ENCODE measurements at regions not wholly inside any gene's neighbourhood (a gene's known extent, or its start where the extent isn't known, plus 50 kb on each side); places are given as distances from the start of the nearest gene placed in this dataset.

GRCh38 chr17:5899496-5900195, 170.5 kb upstream of the WSCD1 start:
- no peak overlapping the region for H3K27ac ChIP-seq

GRCh38 chr17:5901731-5902130, 168.4 kb upstream of the WSCD1 start:
- H3K9me3 ChIP-seq: no peaks in the 10 kb centered on the region
- H3K4me1 ChIP-seq: no peaks in the 10 kb centered on the region
- no peaks in the 10 kb centered on the region for H3K36me3 ChIP-seq
- H3K27me3 ChIP-seq: no peaks in the 10 kb centered on the region
- 30 to 50% methylated on average over 4 to 6 of the region's 6 CpGs for WGBS, 2 donors
- TF ChIP-seq CTCF (IDR thresholded peaks at IDR 0.05): no peak
- TF ChIP-seq POLR2A (IDR thresholded peaks at IDR 0.05): no peak
- intact Hi-C loops (cut with DNase I): no loop called here
- H3K27ac ChIP-seq: no peak overlapping the region
- H3K4me3 ChIP-seq (replicated peaks in 1 of 3): no peak overlapping the region
- no peak for DNase-seq

More at GRCh38 chr17:5899496-5900195, 170.5 kb upstream of the WSCD1 start:
- Histone ChIP-seq H3K9me3 (no peaks in the 10 kb centered on the region), H3K4me1 (no peaks in the 10 kb centered on the region), H3K27me3 (no peaks in the 10 kb centered on the region), H3K36me3 (no peaks in the 10 kb centered on the region), H3K4me3 (replicated peaks in 1 of 3) (no peak overlapping the region)
- DNase-seq: no peak
- TF ChIP-seq POLR2A (IDR thresholded peaks at IDR 0.05): no peak
- TF ChIP-seq CTCF (IDR thresholded peaks at IDR 0.05): no peak
- intact Hi-C loops (cut with DNase I): no loop called here
- WGBS, 2 donors: 86 to 89% methylated on average over 12 of the region's 12 CpGs

GRCh38 chr17:5902181-5903140, 167.7 kb upstream of the WSCD1 start:
- TF ChIP-seq CTCF (IDR thresholded peaks at IDR 0.05) (no peak), POLR2A (IDR thresholded peaks at IDR 0.05) (no peak)
- H3K9me3 ChIP-seq: no peaks in the 10 kb centered on the region
- no peaks in the 10 kb centered on the region for H3K36me3 ChIP-seq
- intact Hi-C loops (cut with DNase I): no loop called here
- no peak overlapping the region for H3K27ac ChIP-seq
- DNase-seq: no peak
- no peaks in the 10 kb centered on the region for H3K4me1 ChIP-seq
- H3K27me3 ChIP-seq: no peaks in the 10 kb centered on the region
- WGBS, 2 donors: 54 to 74% methylated on average over 11 to 17 of the region's 19 CpGs
- H3K4me3 ChIP-seq (replicated peaks in 1 of 3): no peak overlapping the region

- 48 to 58% methylated on average over 1 of the region's 1 CpG for WGBS, 2 donors
- intact Hi-C loops (cut with DNase I): no loop called here
- H3K27me3 ChIP-seq: no peaks in the 10 kb centered on the region
- TF ChIP-seq CTCF (IDR thresholded peaks at IDR 0.05): no peak
- H3K9me3 ChIP-seq: no peaks in the 10 kb centered on the region
- H3K4me1 ChIP-seq: no peaks in the 10 kb centered on the region
- no peak overlapping the region for H3K4me3 ChIP-seq (replicated peaks in 1 of 3)
- no peak for DNase-seq
- H3K27ac ChIP-seq: no peak overlapping the region
- H3K36me3 ChIP-seq: no peaks in the 10 kb centered on the region
Measured at GRCh38 chr17:5911919-5912318, 158.3 kb upstream of the WSCD1 start.

GRCh38 chr17:5913032-5913531, 157.1 kb upstream of the WSCD1 start:
- 56 to 75% methylated on average over 7 of the region's 7 CpGs for WGBS, 2 donors
- intact Hi-C loops (cut with DNase I): no loop called here
- Histone ChIP-seq H3K4me1 (no peaks in the 10 kb centered on the region), H3K4me3 (replicated peaks in 1 of 3) (no peak overlapping the region), H3K36me3 (no peaks in the 10 kb centered on the region), H3K27ac (no peak overlapping the region), H3K9me3 (no peaks in the 10 kb centered on the region), H3K27me3 (no peaks in the 10 kb centered on the region)
- TF ChIP-seq POLR2A (IDR thresholded peaks at IDR 0.05): no peak
- TF ChIP-seq CTCF (IDR thresholded peaks at IDR 0.05): no peak
- no peak for DNase-seq
